NB4 (cell line): ENCODE measurements at regions not wholly inside any gene's neighbourhood (a gene's known extent, or its start where the extent isn't known, plus 50 kb on each side); places are given as distances from the start of the nearest gene placed in this dataset.

Experiments
- DNase-seq: peaks from one replicate; pipeline ENCODE4 v3.0.0; 2010; ENCODE audit warnings: low read depth
- H3K4me3 ChIP-seq: one replicate; pipeline ENCODE4 v1.5.1; 2011; ENCODE audit warnings: mild to moderate bottlenecking, low read depth, low read length, moderate library complexity
- CTCF ChIP-seq: IDR thresholded peaks from one replicate; pipeline ENCODE4 v1.5.1; 2012; ENCODE audit warnings: low read depth, low read length
- MYC ChIP-seq: IDR thresholded peaks from 2 replicates; pipeline ENCODE4 v1.6.1; 2011; ENCODE audit warnings: low read depth, low read length
- POLR2A ChIP-seq: IDR thresholded peaks from 2 replicates; pipeline ENCODE4 v1.6.1; 2011; ENCODE audit warnings: mild to moderate bottlenecking; ENCODE audit not compliant: insufficient read length; ENCODE audit errors: extremely low read depth
- TF ChIP-seq, protein P1 (sequence below): IDR thresholded peaks from 2 replicates; pipeline ENCODE4 v1.6.1; 2011; ENCODE audit warnings: low read depth, low read length

- no peak overlapping the region for H3K4me3 ChIP-seq
- no peak for DNase-seq
- TF ChIP-seq, protein P1, sequence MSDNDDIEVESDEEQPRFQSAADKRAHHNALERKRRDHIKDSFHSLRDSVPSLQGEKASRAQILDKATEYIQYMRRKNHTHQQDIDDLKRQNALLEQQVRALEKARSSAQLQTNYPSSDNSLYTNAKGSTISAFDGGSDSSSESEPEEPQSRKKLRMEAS, result no peak
- TF ChIP-seq CTCF (no peak), MYC (no peak), POLR2A (no peak)
Measured at GRCh38 chr3:127112796-127113570, 79.9 kb upstream of the PRR23E start.

DNA sequence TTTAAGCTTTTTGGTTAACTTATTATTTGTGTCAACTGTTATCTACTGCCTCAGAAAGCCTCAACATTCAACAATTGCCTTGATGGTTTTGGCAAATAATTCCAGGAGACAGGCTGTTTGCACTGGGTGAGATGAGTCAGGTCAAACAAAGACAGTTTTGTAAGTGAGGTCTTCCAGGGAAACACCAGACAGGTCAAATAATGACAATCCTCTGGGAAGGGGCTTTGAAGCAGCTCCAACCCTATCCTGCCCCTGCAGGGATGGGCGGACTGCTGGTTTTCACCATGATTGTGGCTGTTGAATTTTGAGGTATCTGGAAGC, 79.4 kb upstream of the PRR23E start:
- no peak for DNase-seq
- no peak for TF ChIP-seq CTCF
- no peak for TF ChIP-seq POLR2A
- TF ChIP-seq, protein P1, result no peak
- no peak for TF ChIP-seq MYC

GRCh38 chr3:127114337-127115070, 78.4 kb upstream of the PRR23E start:
- TF ChIP-seq POLR2A, result no peak
- TF ChIP-seq, protein P1, result no peak
- no peak for TF ChIP-seq CTCF
- no peak for TF ChIP-seq MYC
- H3K4me3 ChIP-seq, result no peak overlapping the region
- DNase-seq, result no peak

More for the DNA sequence above, 79.4 kb upstream of the PRR23E start:
- H3K4me3 ChIP-seq, result no peak overlapping the region

- TF ChIP-seq, protein P1, result no peak
- TF ChIP-seq MYC (no peak), POLR2A (no peak), CTCF (no peak)
- no peak overlapping the region for H3K4me3 ChIP-seq
- no peak for DNase-seq
Measured at GRCh38 chr3:127115691-127116351, 77.1 kb upstream of the PRR23E start.

- TF ChIP-seq, protein P1, result no peak
- TF ChIP-seq POLR2A (no peak), CTCF (no peak), MYC (no peak)
- DNase-seq, result no peak
- no peak overlapping the region for H3K4me3 ChIP-seq
Measured at GRCh38 chr3:127118366-127118765, 74.6 kb upstream of the PRR23E start.
